GM18517 (cell line): ENCODE measurements at regions not wholly inside any gene's neighbourhood (a gene's known extent, or its start where the extent isn't known, plus 50 kb on each side); places are given as distances from the start of the nearest gene placed in this dataset.

Experiments
- ATAC-seq: cut with Tn5 transposase; IDR thresholded peaks from one replicate; pipeline ENCODE4 v1.9.1; 2021; ENCODE audit warnings: mild to moderate bottlenecking, moderate library complexity; ENCODE audit not compliant: unreplicated experiment

DNA sequence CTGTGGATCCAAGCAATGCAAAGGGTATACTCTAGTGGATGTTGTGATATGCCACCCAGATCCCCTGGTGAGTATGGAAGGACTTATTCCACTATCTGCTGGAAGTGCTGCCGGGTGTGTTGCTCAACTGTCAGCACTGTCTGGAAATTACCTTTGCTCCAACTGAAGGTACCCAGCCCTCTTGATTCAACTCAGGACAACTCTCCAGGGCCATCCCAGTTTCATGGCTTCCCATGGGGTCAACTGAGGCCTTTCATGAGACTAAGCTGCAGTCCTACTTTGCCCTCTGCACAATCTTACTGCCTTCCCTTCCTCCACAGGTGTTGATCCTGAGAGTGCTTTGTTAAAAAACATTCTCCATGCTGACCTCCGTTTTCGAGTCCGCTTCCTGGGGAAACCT is 99.8 kb downstream of the SPRY1 start:
- no peak for ATAC-seq

- ATAC-seq, result no peak
Measured at GRCh38 chr4:123497340-123497739, 100.7 kb downstream of the SPRY1 start.

DNA sequence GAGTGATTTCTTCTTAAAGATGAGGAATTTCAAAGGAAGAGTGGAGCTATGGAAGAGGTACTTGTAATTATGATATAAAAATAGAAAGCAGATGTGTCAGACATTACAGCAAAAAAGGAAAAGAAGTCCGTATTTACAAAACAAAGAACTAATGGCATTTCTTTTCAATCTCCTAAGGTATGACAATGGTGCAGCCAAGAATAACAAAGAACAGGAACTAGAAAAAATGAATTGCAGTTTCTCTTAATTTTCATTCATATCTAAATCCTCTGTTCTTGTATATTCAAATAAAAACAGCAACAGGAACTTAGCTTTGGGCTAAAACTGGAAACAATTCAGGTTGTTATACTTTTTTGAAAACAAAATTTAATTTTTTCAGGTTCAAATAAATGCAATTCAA is 105.1 kb downstream of the SPRY1 start:
- ATAC-seq, result no peak

- no peak for ATAC-seq
Measured at GRCh38 chr4:123503698-123504363, 107.2 kb downstream of the SPRY1 start.

GRCh38 chr4:123505095-123506010 is 108.8 kb downstream of the SPRY1 start:
- peak; percentile 49 for ATAC-seq

DNA sequence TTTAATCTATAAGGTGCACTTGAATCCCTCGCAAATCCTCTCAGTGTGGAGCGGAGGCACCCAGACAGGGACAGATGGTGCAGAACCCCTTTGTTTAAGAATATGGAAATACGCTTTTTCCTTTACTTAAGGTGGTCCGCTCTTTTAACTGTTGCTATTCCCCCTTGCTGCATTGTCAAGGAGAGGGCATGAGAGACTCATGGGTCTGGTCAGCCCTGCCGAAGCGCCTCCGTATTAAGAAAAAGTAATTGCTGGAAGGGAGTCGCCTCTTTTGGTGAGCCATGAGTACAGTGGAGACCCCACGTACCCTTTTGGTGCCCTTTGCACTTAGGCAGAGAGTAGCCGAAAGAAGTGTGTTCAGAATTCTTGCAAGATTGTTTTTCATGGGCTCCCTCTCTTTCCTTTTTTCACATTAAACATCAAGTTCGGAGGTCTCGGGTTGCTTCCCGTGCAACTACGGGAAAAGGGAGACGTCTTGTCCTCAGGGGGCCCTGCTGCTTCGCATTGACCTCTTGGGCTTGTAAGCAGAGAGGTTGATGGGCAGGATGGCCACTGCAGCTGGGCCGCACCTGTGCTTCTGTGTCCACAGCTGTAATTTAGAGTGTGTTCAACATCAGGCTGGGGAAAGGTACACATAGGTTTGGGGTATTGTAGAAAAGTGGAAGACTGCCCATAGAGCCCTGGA is 109.6 kb downstream of the SPRY1 start:
- no peak for ATAC-seq

- no peak for ATAC-seq
Measured at GRCh38 chr4:123507376-123507775, 110.8 kb downstream of the SPRY1 start.

- no peak for ATAC-seq
Measured at GRCh38 chr4:123510221-123510620, 113.6 kb downstream of the SPRY1 start.

DNA sequence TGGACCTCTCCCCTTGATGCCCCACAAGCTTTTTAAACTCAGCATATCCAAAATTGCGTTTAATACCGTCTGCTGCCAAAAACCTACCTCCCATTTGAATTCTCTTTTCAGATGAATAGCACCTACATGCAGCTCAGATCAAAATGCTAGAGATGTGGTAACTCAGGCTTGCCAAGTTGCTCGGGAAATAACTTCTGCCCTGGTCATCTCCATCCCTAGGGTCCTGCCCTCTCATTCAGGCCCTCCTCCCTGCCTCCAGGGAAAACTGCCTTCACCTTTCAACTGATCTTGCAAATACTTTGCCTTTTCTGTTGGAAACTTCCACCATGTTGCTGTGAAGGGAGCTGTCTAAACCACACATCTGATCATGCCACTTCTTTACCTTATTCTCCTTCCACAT is 114.1 kb downstream of the SPRY1 start:
- ATAC-seq, result no peak

- no peak for ATAC-seq
Measured at GRCh38 chr4:123516576-123516975, 120.0 kb downstream of the SPRY1 start.

- ATAC-seq, result no peak
Measured at GRCh38 chr4:123517176-123517575, 120.6 kb downstream of the SPRY1 start.

DNA sequence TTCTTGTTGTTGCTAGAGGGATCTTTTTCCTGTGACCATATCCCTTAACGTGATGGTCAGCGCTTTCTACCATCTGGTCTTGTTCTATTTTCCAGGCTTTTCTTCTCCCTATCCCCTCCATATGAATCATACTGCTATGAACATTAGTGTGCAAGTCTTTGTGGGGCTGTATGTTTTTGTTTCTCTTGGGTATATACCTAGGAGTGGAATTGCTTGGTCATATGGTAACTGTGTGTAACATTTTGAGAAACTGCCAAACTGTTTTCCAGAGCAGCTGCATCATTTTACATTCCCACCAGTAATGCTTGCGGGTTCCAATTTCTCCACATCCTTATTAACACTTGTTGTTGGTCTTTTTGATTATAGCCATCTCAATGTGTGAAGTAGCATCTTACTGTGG is 121.4 kb downstream of the SPRY1 start:
- no peak for ATAC-seq

- no peak for ATAC-seq
Measured at GRCh38 chr4:123520325-123520724, 123.7 kb downstream of the SPRY1 start.

DNA sequence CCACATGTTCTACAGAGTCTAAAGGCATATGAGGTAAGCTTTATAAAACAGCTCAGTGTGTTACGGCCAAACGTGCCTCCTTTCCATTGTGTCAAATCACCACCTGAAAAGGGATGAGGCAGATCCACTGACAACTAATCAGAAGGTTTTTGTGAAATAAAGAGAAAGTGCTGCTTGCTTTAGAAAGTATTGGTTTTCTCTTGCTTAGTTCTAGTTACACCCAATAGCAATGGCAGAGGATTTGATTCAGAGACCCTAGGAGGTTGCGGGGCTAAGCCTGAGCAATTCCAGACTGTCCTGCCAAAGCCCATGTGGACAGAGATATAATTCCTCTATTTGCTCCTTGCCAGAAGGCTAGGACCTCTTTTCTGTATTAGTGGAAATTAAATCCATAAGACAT is 125.5 kb downstream of the SPRY1 start:
- ATAC-seq, result no peak

GRCh38 chr4:123522646-123523045 is 126.1 kb downstream of the SPRY1 start:
- ATAC-seq, result no peak

GRCh38 chr4:123524958-123525628 is 128.5 kb downstream of the SPRY1 start:
- no peak for ATAC-seq

DNA sequence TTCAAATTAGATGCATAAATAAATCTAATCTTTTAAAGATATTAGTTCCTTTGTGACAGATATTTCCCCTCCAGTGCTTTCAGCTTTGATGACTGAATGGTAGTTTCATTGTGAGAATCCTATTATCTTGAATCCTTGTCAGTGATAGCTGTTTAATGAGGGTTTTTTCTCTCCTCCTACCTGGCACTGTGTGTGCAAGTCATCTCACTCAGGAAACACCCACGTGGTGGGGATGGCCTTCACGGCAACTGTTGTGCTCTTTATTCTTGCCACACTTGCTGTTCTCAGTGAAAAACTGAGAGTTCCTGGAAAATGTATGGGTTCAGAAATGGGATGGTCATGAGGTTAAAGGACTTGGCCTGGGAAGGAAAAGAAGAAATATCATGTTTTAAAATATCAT is 129.9 kb downstream of the SPRY1 start:
- no peak for ATAC-seq

DNA sequence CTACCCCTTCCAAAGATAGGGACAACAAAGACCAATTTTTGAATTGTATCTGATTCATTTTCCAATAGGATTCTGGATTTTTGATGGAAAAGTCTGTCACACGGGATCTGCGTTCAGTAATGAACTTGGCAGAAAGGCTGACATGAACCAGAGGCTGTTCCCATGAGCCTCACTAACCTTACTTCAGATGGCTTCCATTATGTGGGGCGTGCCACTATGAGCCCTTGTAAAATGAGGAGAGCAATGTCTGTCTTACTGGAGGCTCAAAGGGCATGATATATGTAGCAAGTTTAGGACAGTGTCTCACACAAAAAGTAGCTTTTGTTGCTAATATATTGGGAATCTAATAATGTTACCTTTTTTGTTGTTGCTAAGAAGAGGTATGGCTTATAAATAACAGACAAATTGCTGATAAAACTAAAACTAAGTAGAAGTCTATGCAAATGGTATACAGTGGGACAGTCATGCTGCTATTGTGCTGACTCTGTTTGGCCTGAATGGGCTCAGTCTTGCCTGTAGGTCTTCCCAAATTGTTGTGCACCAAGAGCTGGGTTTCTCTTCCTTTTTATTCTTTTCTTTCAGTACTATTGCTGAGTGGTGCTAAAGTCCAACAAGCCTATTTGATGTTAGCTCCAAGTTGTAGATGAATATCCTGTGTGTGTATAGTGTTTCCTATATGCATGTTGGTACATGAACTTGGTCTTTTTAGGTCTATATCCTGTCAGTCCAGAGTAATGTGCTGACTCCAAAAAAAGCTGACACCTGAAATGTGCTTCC is 132.1 kb downstream of the SPRY1 start:
- ATAC-seq, result no peak

GRCh38 chr4:123529278-123529568 is 132.6 kb downstream of the SPRY1 start:
- ATAC-seq, result no peak

DNA sequence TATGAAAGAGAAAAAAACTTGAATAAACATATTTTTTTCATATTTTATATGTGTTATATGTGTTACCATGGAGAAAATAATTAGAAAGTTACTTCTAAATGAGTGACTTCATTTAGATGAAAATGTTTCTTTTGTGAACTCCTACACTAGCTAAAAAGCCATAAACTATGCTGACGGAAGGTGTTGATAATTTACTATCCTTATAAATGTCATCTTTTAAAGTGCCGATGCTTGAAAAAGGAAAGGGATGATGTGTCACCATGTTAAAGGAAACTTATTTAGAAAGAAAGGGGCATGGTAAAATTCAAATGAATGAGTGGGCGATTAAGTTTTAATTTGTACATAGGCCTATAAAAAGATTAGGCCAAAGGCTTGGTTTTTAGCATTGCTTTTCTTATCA is 133.8 kb downstream of the SPRY1 start:
- no peak for ATAC-seq
